SK-N-SH (cell line): ENCODE measurements at regions not wholly inside any gene's neighbourhood (a gene's known extent, or its start where the extent isn't known, plus 50 kb on each side); places are given as distances from the start of the nearest gene placed in this dataset.
A peak's percentile ranks its signal among the peaks of the same experiment; 100 is the strongest.

Experiments
- CTCF ChIA-PET: fragments of 300-600, 350-600 bp; formaldehyde crosslinking; extraction: SDS; loops from one replicate; lab custom pipeline; 2021; lab: Yijun Ruan, JAX
- POLR2A ChIA-PET: fragments of 350-600 bp; sonication (Branson Sonifier 250); formaldehyde crosslinking; extraction: SDS; loops from one replicate; lab custom pipeline; 2020; ENCODE audit warnings: antibody characterized with exemption, inconsistent platforms; lab: Yijun Ruan, JAX
- DNase-seq: peaks from one replicate; pipeline ENCODE4 v3.0.0; 2012
- H2AFZ ChIP-seq: fragments of 200-600 bp; sonication (generic); 2 replicates; pipeline ENCODE4 v1.8.1; 2016; ENCODE audit warnings: antibody characterized with exemption, mild to moderate bottlenecking, low read depth
- H3F3A ChIP-seq: fragments of 200-600 bp; sonication (generic); replicated peaks from 2 replicates; pipeline ENCODE3; 2016; ENCODE audit warnings: antibody characterized with exemption, mild to moderate bottlenecking; ENCODE audit not compliant: insufficient read depth
- H3K27ac ChIP-seq, 2 experiments: fragments of 200-500 bp in 1 of 2; fragments of 200-600 bp in 1 of 2; sonication (Bioruptor generic) in 1 of 2; sonication (generic), shearing (Covaris generic) in 1 of 2; 2 replicates each; pipeline versions ENCODE4 v1.5.1 to v1.6.1; 2014 to 2016; ENCODE audit warnings: low read depth in 2 of 2, inconsistent platforms in 1 of 2, low read length in 1 of 2, mild to moderate bottlenecking in 1 of 2, mixed read lengths in 1 of 2
- H3K27me3 ChIP-seq: fragments of 200-600 bp; sonication (generic), shearing (Covaris generic); 2 replicates; pipeline ENCODE4 v1.6.1; 2016; ENCODE audit warnings: mixed run types; ENCODE audit not compliant: insufficient read depth
- H3K36me3 ChIP-seq, 2 experiments: fragments of 200-500 bp in 1 of 2; fragments of 200-600 bp in 1 of 2; sonication (Bioruptor generic) in 1 of 2; sonication (generic) in 1 of 2; replicated peaks in 1 of 2; 2 replicates each; pipeline versions ENCODE3 to v1.5.1; 2014 to 2016; ENCODE audit warnings: low read length in 1 of 2, mild to moderate bottlenecking in 1 of 2; ENCODE audit not compliant: insufficient read depth in 2 of 2, control insufficient read depth in 1 of 2
- H3K4me1 ChIP-seq, 2 experiments: fragments of 200-500 bp in 1 of 2; fragments of 200-600 bp in 1 of 2; sonication (Bioruptor generic) in 1 of 2; sonication (generic), shearing (Covaris generic) in 1 of 2; 2 replicates each; pipeline versions ENCODE4 v1.5.1 to v1.6.1; 2014 to 2016; ENCODE audit warnings: low read depth in 1 of 2, low read length in 1 of 2, mixed run types in 1 of 2; ENCODE audit not compliant: insufficient read depth in 2 of 2, control insufficient read depth in 1 of 2
- H3K4me2 ChIP-seq: fragments of 200-600 bp; sonication (generic), shearing (Covaris generic); 2 replicates; pipeline ENCODE4 v1.6.1; 2017; ENCODE audit warnings: mixed run types
- H3K4me3 ChIP-seq, 2 experiments: fragments of 200-500 bp in 1 of 2; fragments of 200-600 bp in 1 of 2; sonication (Bioruptor generic) in 1 of 2; sonication (generic), shearing (Covaris generic) in 1 of 2; 2 replicates each; pipeline versions ENCODE4 v1.5.1 to v1.8.1; 2014 to 2016; ENCODE audit warnings: low read depth in 2 of 2, inconsistent platforms in 1 of 2, low read length in 1 of 2, mild to moderate bottlenecking in 1 of 2, mixed read lengths in 1 of 2, moderate library complexity in 1 of 2
- H3K79me2 ChIP-seq: fragments of 200-600 bp; sonication (generic); 2 replicates; pipeline ENCODE4 v1.8.1; 2017; ENCODE audit warnings: mild to moderate bottlenecking; ENCODE audit not compliant: insufficient read depth
- H3K9ac ChIP-seq: fragments of 200-600 bp; sonication (generic); 2 replicates; pipeline ENCODE4 v1.6.1; 2017; ENCODE audit warnings: mixed run types
- H3K9me2 ChIP-seq: fragments of 200-600 bp; sonication (generic); 2 replicates; pipeline ENCODE4 v1.6.1; 2017; ENCODE audit warnings: mixed run types
- H3K9me3 ChIP-seq: fragments of 200-600 bp; sonication (generic); 2 replicates; pipeline ENCODE4 v1.6.1; 2017; ENCODE audit warnings: mixed run types, mild to moderate bottlenecking, moderate library complexity
- H4K20me1 ChIP-seq: fragments of 200-600 bp; sonication (generic); 2 replicates; pipeline ENCODE4 v1.6.1; 2017; ENCODE audit warnings: mild to moderate bottlenecking, mixed run types; ENCODE audit not compliant: insufficient read depth
- CHD2 ChIP-seq: fragments of 150-350 bp; IDR thresholded peaks from 2 replicates; pipeline ENCODE4 v1.6.1; 2018; ENCODE audit warnings: low read length; ENCODE audit not compliant: partially characterized antibody
- ELF1 ChIP-seq: IDR thresholded peaks from 2 replicates; pipeline ENCODE4 v1.4.0; 2012
- EP300 ChIP-seq, 2 experiments: IDR thresholded peaks; 2 replicates each; pipeline versions ENCODE4 v1.4.0 to v1.6.1; 2012; ENCODE audit warnings: borderline replicate concordance in 1 of 2, low read depth in 1 of 2, low read length in 1 of 2
- EZH2phosphoT487 ChIP-seq: fragments of 200-600 bp; sonication (generic); IDR thresholded peaks from 2 replicates; pipeline ENCODE4 v1.6.1; 2017; ENCODE audit warnings: low read depth, mixed run types, mild to moderate bottlenecking, antibody characterized with exemption, moderate library complexity, borderline replicate concordance
- FOXJ3 ChIP-seq: sonication (generic); formaldehyde crosslinking; IDR thresholded peaks from 2 replicates; pipeline ENCODE4 v1.5.1; 2020; ENCODE audit warnings: mild to moderate bottlenecking, missing genetic modification reagents
- FOXM1 ChIP-seq: IDR thresholded peaks from 2 replicates; pipeline ENCODE4 v1.4.0; 2012; ENCODE audit warnings: low read depth, mild to moderate bottlenecking
- GABPA ChIP-seq: IDR thresholded peaks from 2 replicates; pipeline ENCODE4 v1.4.0; 2012; ENCODE audit warnings: low read depth, mild to moderate bottlenecking
- GATA2 ChIP-seq: sonication (generic); formaldehyde crosslinking; IDR thresholded peaks from 2 replicates; pipeline ENCODE4 v1.5.0; 2020; ENCODE audit warnings: mild to moderate bottlenecking, missing genetic modification reagents
- JUND ChIP-seq: IDR thresholded peaks from 2 replicates; pipeline ENCODE4 v1.4.0; 2012
- MAX ChIP-seq: IDR thresholded peaks from 2 replicates; pipeline ENCODE4 v1.4.0; 2012; ENCODE audit warnings: low read depth
- MEF2A ChIP-seq: IDR thresholded peaks from 2 replicates; pipeline ENCODE4 v1.4.0; 2012; ENCODE audit warnings: low read depth, borderline replicate concordance
- NFIC ChIP-seq: IDR thresholded peaks from 2 replicates; pipeline ENCODE4 v1.4.0; 2012; ENCODE audit warnings: borderline replicate concordance
- NRF1 ChIP-seq: IDR thresholded peaks from 2 replicates; pipeline ENCODE4 v1.6.1; 2012; ENCODE audit warnings: low read depth, mild to moderate bottlenecking, low read length
- RFX5 ChIP-seq: IDR thresholded peaks from 2 replicates; pipeline ENCODE4 v1.6.1; 2012; ENCODE audit warnings: mild to moderate bottlenecking, improper control_type of control experiment, low read length
- RXRA ChIP-seq: IDR thresholded peaks from 2 replicates; pipeline ENCODE4 v1.4.0; 2012; ENCODE audit warnings: low read depth, mild to moderate bottlenecking, borderline replicate concordance
- SIN3A ChIP-seq: IDR thresholded peaks from 2 replicates; pipeline ENCODE4 v1.6.1; 2012; ENCODE audit warnings: low read depth, mild to moderate bottlenecking, low read length, moderate library complexity, borderline replicate concordance
- SMC3 ChIP-seq: IDR thresholded peaks from 2 replicates; pipeline ENCODE4 v1.6.1; 2012; ENCODE audit warnings: low read depth, low read length, improper control_type of control experiment
- ZBTB33 ChIP-seq: IDR thresholded peaks from 2 replicates; pipeline ENCODE4 v1.4.0; 2012; ENCODE audit warnings: low read depth, borderline replicate concordance
- WGBS: methylation state at CpG from one replicate; pipeline ENCODE4 v1.1.6; 2017; ENCODE audit warnings: low lambda C conversion rate; 5-methylcytosine and 5-hydroxymethylcytosine counted together
- TF ChIP-seq, protein P1 (sequence below): fragments of 150-350 bp; IDR thresholded peaks from 2 replicates; pipeline ENCODE4 v1.6.1; 2017; ENCODE audit warnings: antibody characterized with exemption, low read length, low read depth, borderline replicate concordance
- TF ChIP-seq, protein P2 (sequence below): fragments of 150-350 bp; IDR thresholded peaks from 2 replicates; pipeline ENCODE4 v1.6.1; 2016; ENCODE audit warnings: mild to moderate bottlenecking, low read depth, low read length
- TF ChIP-seq, protein P3 (sequence below): IDR thresholded peaks from 2 replicates; pipeline ENCODE4 v1.6.1; 2012; ENCODE audit warnings: mild to moderate bottlenecking, low read depth, low read length, moderate library complexity
- TF ChIP-seq, protein P4 (sequence below): IDR thresholded peaks from 2 replicates; pipeline ENCODE4 v1.4.0; 2012; ENCODE audit warnings: low read depth, borderline replicate concordance

DNA sequence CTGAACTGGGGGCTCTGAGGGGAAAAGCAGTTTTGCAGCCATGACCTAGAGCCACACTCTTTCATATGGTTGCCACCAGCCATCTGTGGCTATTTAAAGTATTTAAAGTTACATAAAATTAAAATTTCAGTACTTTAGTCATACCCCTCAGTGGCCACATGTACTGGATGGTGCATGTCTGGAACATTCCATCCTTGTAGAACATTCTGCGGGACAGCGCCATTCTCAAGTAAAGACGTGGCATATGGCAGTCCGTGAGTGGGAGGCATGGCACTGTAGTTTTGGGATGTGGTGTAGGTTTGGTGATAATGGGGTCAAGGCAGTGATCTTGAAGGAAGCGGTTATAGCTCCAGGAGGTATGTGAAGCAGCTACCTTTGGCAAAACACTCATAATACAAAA lies 61.4 kb upstream of the NFIL3 start:
- DNase-seq, result no peak
- CTCF ChIA-PET, result interaction anchor here (0.5 kb wide), 1 partner anchor 75 kb away, joined by 3 read pairs; no protein-coding TSS in a partner anchor
- POLR2A ChIA-PET, result no interaction called here

DNA sequence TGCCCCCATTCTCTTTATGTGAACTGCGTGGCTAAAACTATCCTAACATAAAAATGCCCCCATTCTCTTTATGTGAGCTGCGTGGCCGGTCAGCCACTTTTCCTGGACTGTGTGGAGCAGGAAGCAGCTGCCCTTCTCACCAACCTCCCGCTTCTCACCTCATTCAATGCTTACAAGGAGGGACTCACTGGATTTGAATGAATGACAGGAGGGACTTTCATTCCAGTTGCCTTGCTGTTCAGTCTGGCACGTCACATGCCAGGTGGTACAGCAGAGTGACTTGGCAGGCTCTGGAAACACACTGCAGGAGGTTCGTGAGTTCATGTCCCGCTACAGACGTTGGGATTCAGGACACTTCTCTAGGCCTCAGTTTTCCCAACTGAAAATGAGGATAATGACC lies 60.2 kb upstream of the NFIL3 start:
- no peak overlapping the region for H2AFZ ChIP-seq
- H3F3A ChIP-seq, result no peaks in the 10 kb centered on the region
- H3K27me3 ChIP-seq, result no peaks in the 10 kb centered on the region
- H3K4me1 ChIP-seq, result peaks cover 0 to 3% of the 10 kb centered on the region in 2 experiments; a peak in 1 of 4 replicates
- no peaks in the 10 kb centered on the region for H3K9me3 ChIP-seq
- no peaks in the 10 kb centered on the region for H4K20me1 ChIP-seq
- peak overlapping the region; percentile 59; the same call in 1 of the 2 replicates for H3K4me2 ChIP-seq
- DNase-seq, result no peak
- H3K9ac ChIP-seq, result peak overlapping the region; percentile 60
- peak overlapping the region in 1 of 2 experiments; percentile 90; a peak in 2 of 4 replicates for H3K27ac ChIP-seq
- ChIA-PET POLR2A (no interaction called here), CTCF (no interaction called here)
- H3K36me3 ChIP-seq, result no peaks in the 10 kb centered on the region
- no peaks in the 10 kb centered on the region for H3K9me2 ChIP-seq
- no peaks in the 10 kb centered on the region for H3K79me2 ChIP-seq
- WGBS, result 83% methylated on average over 5 of the region's 8 CpGs
- no peak overlapping the region for H3K4me3 ChIP-seq
- TF ChIP-seq MEF2A, result no peak
- TF ChIP-seq CHD2, result no peak
- TF ChIP-seq, protein P1, sequence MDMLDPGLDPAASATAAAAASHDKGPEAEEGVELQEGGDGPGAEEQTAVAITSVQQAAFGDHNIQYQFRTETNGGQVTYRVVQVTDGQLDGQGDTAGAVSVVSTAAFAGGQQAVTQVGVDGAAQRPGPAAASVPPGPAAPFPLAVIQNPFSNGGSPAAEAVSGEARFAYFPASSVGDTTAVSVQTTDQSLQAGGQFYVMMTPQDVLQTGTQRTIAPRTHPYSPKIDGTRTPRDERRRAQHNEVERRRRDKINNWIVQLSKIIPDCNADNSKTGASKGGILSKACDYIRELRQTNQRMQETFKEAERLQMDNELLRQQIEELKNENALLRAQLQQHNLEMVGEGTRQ, result no peak
- TF ChIP-seq GABPA, result no peak
- TF ChIP-seq FOXM1, result no peak
- TF ChIP-seq NFIC, result no peak
- TF ChIP-seq ZBTB33, result no peak
- no peak for TF ChIP-seq MAX
- no peak for TF ChIP-seq SMC3

More for the DNA sequence above, 61.4 kb upstream of the NFIL3 start:
- WGBS, result 83% methylated on average over 5 of the region's 5 CpGs
- H2AFZ ChIP-seq, result no peak overlapping the region
- H3F3A ChIP-seq, result no peaks in the 10 kb centered on the region
- H4K20me1 ChIP-seq, result no peaks in the 10 kb centered on the region
- no peak overlapping the region for H3K4me2 ChIP-seq
- peaks cover 0 to 5% of the 10 kb centered on the region in 2 experiments; a peak in 1 of 4 replicates for H3K4me1 ChIP-seq
- no peak for TF ChIP-seq RXRA
- TF ChIP-seq NRF1, result no peak
- no peak for TF ChIP-seq EP300 (IDR thresholded peaks at IDR 0.05; ENCODE audit: borderline replicate concordance in 1 of 2, low read depth in 1 of 2, low read length in 1 of 2)
- TF ChIP-seq ELF1, result no peak
- no peak for TF ChIP-seq MEF2A
- TF ChIP-seq, protein P2, sequence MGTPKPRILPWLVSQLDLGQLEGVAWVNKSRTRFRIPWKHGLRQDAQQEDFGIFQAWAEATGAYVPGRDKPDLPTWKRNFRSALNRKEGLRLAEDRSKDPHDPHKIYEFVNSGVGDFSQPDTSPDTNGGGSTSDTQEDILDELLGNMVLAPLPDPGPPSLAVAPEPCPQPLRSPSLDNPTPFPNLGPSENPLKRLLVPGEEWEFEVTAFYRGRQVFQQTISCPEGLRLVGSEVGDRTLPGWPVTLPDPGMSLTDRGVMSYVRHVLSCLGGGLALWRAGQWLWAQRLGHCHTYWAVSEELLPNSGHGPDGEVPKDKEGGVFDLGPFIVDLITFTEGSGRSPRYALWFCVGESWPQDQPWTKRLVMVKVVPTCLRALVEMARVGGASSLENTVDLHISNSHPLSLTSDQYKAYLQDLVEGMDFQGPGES, result no peak
- no peak for TF ChIP-seq SIN3A
- TF ChIP-seq FOXJ3 (CRISPR knock-in tag), result no peak
- TF ChIP-seq RFX5, result no peak
- TF ChIP-seq, protein P3, sequence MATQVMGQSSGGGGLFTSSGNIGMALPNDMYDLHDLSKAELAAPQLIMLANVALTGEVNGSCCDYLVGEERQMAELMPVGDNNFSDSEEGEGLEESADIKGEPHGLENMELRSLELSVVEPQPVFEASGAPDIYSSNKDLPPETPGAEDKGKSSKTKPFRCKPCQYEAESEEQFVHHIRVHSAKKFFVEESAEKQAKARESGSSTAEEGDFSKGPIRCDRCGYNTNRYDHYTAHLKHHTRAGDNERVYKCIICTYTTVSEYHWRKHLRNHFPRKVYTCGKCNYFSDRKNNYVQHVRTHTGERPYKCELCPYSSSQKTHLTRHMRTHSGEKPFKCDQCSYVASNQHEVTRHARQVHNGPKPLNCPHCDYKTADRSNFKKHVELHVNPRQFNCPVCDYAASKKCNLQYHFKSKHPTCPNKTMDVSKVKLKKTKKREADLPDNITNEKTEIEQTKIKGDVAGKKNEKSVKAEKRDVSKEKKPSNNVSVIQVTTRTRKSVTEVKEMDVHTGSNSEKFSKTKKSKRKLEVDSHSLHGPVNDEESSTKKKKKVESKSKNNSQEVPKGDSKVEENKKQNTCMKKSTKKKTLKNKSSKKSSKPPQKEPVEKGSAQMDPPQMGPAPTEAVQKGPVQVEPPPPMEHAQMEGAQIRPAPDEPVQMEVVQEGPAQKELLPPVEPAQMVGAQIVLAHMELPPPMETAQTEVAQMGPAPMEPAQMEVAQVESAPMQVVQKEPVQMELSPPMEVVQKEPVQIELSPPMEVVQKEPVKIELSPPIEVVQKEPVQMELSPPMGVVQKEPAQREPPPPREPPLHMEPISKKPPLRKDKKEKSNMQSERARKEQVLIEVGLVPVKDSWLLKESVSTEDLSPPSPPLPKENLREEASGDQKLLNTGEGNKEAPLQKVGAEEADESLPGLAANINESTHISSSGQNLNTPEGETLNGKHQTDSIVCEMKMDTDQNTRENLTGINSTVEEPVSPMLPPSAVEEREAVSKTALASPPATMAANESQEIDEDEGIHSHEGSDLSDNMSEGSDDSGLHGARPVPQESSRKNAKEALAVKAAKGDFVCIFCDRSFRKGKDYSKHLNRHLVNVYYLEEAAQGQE, result no peak
- no peak for TF ChIP-seq CHD2
- no peak for TF ChIP-seq EZH2phosphoT487
- TF ChIP-seq, protein P4, sequence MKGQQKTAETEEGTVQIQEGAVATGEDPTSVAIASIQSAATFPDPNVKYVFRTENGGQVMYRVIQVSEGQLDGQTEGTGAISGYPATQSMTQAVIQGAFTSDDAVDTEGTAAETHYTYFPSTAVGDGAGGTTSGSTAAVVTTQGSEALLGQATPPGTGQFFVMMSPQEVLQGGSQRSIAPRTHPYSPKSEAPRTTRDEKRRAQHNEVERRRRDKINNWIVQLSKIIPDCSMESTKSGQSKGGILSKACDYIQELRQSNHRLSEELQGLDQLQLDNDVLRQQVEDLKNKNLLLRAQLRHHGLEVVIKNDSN, result no peak
- no peak for TF ChIP-seq GATA2 (CRISPR knock-in tag)
- TF ChIP-seq JUND, result no peak
- TF ChIP-seq, all 33 proteins: peak for 0
- Histone ChIP-seq H3K9ac (no peak overlapping the region), H3K27me3 (no peaks in the 10 kb centered on the region), H3K9me2 (no peaks in the 10 kb centered on the region), H3K9me3 (no peaks in the 10 kb centered on the region), H3K36me3 (no peaks in the 10 kb centered on the region), H3K79me2 (no peaks in the 10 kb centered on the region), H3K4me3 (no peak overlapping the region), H3K27ac (no peak overlapping the region)
